ENCODE measurements at regions not wholly inside any gene's neighbourhood (a gene's known extent, or its start where the extent isn't known, plus 50 kb on each side); places are given as distances from the start of the nearest gene placed in this dataset.
"Not testable (repeated sequence)": the region's sequence is repeated elsewhere in the genome, so short reads cannot be mapped to it uniquely, and the experiment has no call there.

DNA sequence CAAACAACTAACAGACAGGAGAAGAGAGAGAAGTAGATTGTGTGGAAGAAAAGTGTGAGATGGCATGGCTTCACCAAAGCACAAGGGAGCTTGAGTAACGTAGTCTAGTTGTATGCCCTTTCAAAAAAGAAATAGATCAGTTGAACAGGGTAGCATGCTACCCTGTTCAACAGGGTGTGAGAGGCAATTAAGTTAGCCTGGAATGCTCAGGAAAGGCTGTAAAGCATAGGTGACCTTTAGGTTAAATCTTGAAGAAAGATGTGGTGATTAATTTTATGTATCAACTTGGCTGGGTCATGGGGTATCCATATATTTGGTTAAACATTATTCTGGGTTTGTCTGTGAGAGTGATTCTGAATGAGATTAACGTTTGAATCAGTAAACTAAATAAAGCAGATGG, 61.8 kb upstream of the ZC3H15 start:
- DNase-seq (ENCODE audit: low spot score) = no peak
- Histone ChIP-seq H3K36me3 (no peaks in the 10 kb centered on the region), H3K4me3 (no peak overlapping the region), H3K9me3 (no peaks in the 10 kb centered on the region), H3K27me3 (replicated peaks; ENCODE audit: insufficient read depth) (no peaks in the 10 kb centered on the region), H3K4me1 (replicated peaks) (no peaks in the 10 kb centered on the region), H3K27ac (no peak overlapping the region)
- intact Hi-C loops (cut with DNase I) = no loop called here
- 77% methylated on average over 2 of the region's 2 CpGs for WGBS
- no peak for TF ChIP-seq POLR2AphosphoS5 (IDR thresholded peaks at IDR 0.05)
- TF ChIP-seq, protein P1, sequence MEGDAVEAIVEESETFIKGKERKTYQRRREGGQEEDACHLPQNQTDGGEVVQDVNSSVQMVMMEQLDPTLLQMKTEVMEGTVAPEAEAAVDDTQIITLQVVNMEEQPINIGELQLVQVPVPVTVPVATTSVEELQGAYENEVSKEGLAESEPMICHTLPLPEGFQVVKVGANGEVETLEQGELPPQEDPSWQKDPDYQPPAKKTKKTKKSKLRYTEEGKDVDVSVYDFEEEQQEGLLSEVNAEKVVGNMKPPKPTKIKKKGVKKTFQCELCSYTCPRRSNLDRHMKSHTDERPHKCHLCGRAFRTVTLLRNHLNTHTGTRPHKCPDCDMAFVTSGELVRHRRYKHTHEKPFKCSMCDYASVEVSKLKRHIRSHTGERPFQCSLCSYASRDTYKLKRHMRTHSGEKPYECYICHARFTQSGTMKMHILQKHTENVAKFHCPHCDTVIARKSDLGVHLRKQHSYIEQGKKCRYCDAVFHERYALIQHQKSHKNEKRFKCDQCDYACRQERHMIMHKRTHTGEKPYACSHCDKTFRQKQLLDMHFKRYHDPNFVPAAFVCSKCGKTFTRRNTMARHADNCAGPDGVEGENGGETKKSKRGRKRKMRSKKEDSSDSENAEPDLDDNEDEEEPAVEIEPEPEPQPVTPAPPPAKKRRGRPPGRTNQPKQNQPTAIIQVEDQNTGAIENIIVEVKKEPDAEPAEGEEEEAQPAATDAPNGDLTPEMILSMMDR (IDR thresholded peaks at IDR 0.05) = no peak
- no peak for TF ChIP-seq POLR2A (IDR thresholded peaks at IDR 0.05)

DNA sequence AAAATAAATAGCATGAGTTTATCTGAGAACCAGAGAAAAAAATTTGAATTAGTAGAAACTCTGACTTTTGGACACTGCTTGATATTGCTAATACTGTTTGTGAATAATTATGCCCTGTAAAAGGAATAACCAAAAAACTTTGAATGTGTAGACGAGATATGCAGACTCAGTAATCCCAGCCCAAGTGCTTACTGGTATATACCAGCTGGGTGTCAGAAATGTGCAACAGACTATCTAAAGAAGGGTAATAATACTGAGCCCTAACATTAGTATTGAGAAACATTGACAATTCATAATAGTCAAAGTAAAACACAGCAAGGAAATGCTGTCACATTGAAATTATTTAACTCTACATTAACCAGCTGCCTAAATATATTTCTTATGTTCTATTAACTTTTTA, 60.5 kb upstream of the ZC3H15 start:
- Histone ChIP-seq H3K4me1 (replicated peaks) (no peaks in the 10 kb centered on the region), H3K4me3 (no peak overlapping the region), H3K36me3 (no peaks in the 10 kb centered on the region), H3K27me3 (replicated peaks; ENCODE audit: insufficient read depth) (no peaks in the 10 kb centered on the region), H3K27ac (no peak overlapping the region), H3K9me3 (no peaks in the 10 kb centered on the region)
- no peak for DNase-seq (ENCODE audit: low spot score)
- intact Hi-C loops (cut with DNase I) = no loop called here
- no peak for TF ChIP-seq POLR2AphosphoS5 (IDR thresholded peaks at IDR 0.05)
- TF ChIP-seq POLR2A (IDR thresholded peaks at IDR 0.05) = no peak
- TF ChIP-seq, protein P1 (IDR thresholded peaks at IDR 0.05) = no peak
- 62% methylated on average over 1 of the region's 1 CpG for WGBS

DNA sequence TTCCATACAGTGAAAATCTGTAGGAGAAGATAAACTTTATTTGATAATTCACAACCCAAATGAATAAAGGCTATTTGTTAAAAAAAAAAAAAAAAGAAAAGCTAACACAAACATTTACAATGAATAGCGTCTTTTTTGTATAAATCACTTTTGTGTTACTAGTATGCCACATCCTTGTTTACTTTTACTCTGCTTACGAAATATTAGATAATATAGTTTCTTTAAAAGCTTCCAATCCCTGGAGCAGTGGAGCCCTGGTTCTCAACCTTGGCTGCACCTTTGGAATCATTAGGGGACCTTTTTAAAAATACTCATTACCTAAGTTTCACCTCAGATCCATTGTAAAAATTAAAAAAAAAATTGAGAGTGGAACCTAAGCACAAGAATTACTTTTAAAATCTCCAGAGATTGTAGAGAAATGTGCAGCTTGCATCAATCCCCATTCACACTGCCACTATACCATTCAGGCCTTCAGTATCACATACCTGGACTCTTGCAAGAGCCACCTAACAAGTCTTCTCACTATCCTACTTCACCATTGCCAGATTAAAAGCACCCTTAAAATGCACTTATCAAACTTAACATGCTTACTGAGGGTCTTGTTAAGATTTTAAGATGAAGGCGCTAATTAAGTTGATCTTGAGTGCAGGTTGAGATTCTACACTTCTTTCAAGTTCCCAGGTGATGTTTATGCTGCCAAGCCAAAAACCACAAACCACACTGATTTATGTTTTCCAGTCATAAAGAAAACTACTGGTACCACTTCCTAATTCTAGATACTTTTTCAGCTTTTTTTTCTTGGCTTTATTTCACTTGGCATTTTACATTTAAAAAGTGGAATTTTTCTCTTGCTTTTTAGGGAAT, 59.7 kb upstream of the ZC3H15 start:
- no peak for TF ChIP-seq POLR2A (IDR thresholded peaks at IDR 0.05)
- no peak for TF ChIP-seq POLR2AphosphoS5 (IDR thresholded peaks at IDR 0.05)
- TF ChIP-seq, protein P1 (IDR thresholded peaks at IDR 0.05) = no peak
- intact Hi-C loops (cut with DNase I) = no loop called here
- WGBS = 44% methylated on average over 3 of the region's 3 CpGs

DNA sequence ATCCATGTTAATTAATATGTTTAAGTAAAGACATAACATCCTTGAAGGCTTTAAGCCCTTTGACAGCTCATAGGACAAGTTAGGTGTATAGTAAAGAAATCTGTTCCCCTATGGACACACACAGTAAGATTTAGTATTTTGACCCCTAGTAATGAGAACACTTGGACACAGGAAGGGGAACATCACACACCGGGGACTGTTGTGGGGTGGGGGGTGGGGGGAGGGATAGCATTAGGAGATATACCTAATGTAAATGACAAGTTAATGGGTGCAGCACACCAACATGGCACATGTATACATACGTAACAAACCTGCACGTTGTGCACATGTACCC, 59.1 kb upstream of the ZC3H15 start:
- H3K27me3 ChIP-seq (replicated peaks; ENCODE audit: insufficient read depth); H3K4me1 ChIP-seq (replicated peaks); intact Hi-C loops (cut with DNase I); DNase-seq (ENCODE audit: low spot score); H3K36me3 ChIP-seq; H3K4me3 ChIP-seq; H3K27ac ChIP-seq; H3K9me3 ChIP-seq: not testable (repeated sequence)
- 67% methylated on average over 3 of the region's 3 CpGs for WGBS

More for the DNA sequence above, 59.7 kb upstream of the ZC3H15 start:
- no peak overlapping the region for H3K27ac ChIP-seq
- no peak overlapping the region for H3K4me3 ChIP-seq
- H3K36me3 ChIP-seq = no peaks in the 10 kb centered on the region
- no peaks in the 10 kb centered on the region for H3K4me1 ChIP-seq (replicated peaks)
- no peaks in the 10 kb centered on the region for H3K9me3 ChIP-seq
- no peak for DNase-seq (ENCODE audit: low spot score)
- H3K27me3 ChIP-seq (replicated peaks; ENCODE audit: insufficient read depth) = no peaks in the 10 kb centered on the region

DNA sequence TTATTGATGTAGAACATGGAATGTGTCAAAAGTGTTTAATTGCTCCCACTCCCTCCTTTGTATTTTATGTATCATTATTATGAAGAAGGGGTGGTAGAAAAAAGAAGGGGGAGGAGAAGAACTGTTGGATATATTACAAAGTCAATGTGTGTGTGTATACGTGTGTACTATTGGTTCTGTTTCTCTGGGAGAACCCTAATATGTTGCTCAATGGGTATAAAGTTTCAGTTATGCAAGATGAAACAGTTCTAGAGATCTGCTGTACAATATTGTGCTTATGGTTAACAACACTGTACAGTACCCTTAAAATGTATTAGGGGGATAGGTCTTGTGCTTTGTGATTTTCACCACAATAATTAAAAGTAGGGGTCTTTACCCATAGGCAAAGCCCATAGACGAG, 58.1 kb upstream of the ZC3H15 start:
- TF ChIP-seq POLR2A (IDR thresholded peaks at IDR 0.05) (no peak), POLR2AphosphoS5 (IDR thresholded peaks at IDR 0.05) (no peak)
- TF ChIP-seq, protein P1 (IDR thresholded peaks at IDR 0.05) = no peak
- Histone ChIP-seq H3K4me3 (no peak overlapping the region), H3K27me3 (replicated peaks; ENCODE audit: insufficient read depth) (no peaks in the 10 kb centered on the region), H3K27ac (no peak overlapping the region), H3K36me3 (no peaks in the 10 kb centered on the region), H3K9me3 (no peaks in the 10 kb centered on the region), H3K4me1 (replicated peaks) (no peaks in the 10 kb centered on the region)
- intact Hi-C loops (cut with DNase I) = no loop called here
- DNase-seq (ENCODE audit: low spot score) = no peak
- WGBS = 85% methylated on average over 2 of the region's 2 CpGs

Data from prostate gland (tissue), 2 donors.